ENCODE measurements at regions not wholly inside any gene's neighbourhood (a gene's known extent, or its start where the extent isn't known, plus 50 kb on each side); places are given as distances from the start of the nearest gene placed in this dataset.
"Not testable (repeated sequence)": the region's sequence is repeated elsewhere in the genome, so short reads cannot be mapped to it uniquely, and the experiment has no call there.

DNA sequence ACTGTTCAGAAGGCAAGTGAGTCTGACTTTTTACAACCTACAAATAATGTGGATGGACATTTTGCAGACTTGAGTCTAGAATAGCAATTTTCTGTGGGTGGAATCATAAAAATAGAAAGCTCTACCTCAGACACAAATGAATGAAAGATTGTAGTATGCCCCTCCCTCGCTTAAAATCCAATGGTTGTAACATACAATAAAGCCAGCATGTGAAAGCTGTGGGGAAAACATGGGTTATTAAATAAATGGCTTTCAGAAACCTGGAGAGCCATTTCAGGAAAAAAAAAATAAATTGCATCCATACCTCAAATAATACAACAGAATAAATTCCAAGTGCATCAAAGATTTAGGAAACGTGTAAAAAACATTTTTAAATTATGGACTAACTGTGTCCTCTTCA, 123.1 kb upstream of the MON1B start:
- no peak for DNase-seq (ENCODE audit: low spot score)

DNA sequence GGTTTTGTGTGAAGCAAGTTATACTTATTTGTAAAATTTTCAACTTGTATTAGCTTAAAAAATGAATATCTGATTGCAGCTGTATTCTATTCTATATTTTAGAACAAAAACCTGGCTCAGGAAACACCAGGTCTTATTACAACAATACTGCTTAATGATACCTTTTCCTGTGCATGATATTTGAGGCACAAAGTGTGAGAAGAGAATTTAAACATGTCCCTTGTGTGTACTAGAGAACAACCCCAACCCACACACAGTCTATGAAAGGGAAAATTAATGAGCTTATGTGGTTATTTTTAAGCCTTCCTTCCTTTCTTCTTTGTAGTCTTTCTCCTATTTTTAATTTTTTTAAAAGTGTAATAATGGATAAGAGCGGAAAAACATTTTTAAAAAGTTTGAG, 122.6 kb upstream of the MON1B start:
- no peak for DNase-seq (ENCODE audit: low spot score)

DNA sequence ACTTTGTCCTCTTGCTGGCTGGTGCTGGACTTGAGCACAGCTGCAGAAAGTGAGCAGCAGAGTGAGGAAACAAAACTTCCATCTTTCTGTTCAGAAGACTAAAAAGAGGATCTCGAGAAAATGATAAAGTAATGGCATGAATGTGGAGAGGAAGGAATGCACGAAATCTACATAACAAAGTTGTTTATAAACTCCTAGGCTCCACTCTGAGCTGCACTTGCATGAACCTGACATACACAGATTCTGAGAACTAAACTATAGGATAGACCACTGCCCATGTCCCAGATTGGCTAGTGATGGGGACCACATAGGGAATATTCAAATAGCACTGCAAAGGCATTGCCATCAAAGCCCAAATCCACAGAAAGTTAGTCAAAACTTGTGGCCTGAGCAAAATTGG, 121.1 kb upstream of the MON1B start:
- no peak for DNase-seq (ENCODE audit: low spot score)

DNA sequence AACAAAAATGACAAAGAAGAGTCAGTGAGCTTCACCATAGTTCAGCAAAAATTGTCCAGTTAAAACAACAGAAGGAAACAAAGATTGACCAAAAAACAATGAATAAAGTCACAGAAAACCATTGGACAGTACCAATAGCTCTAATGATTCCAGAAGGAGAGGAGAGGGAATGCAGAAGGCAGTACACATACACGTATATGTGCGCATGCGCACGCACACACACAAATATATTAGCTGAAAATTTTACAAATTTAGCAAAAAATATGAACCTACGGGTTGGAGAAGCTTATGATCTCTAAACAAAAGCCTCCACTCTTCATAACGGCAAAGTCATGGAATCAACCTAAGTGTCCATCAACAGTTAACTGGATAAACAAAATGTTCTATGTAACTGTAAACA, 120.3 kb upstream of the MON1B start:
- no peak for DNase-seq (ENCODE audit: low spot score)

DNA sequence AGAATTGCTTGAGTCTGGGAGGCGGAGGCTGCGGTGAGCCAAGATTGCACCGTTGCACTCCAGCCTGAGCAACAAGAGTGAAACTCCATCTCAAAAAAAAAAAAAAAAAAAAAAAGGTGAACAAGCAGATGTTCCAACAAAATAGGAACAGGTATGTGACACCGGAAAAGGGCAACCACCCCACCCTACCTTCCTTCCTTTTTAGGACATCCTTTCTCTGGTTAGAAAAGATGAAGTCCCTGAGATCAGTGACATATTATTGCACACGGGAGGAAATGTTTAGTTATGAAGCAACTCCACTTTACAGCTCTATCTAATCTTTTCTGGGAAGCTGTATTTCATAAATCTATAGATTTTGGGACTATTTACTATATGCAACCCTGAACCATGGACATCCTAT, 114.2 kb upstream of the MON1B start:
- DNase-seq (ENCODE audit: low spot score) = no peak

DNA sequence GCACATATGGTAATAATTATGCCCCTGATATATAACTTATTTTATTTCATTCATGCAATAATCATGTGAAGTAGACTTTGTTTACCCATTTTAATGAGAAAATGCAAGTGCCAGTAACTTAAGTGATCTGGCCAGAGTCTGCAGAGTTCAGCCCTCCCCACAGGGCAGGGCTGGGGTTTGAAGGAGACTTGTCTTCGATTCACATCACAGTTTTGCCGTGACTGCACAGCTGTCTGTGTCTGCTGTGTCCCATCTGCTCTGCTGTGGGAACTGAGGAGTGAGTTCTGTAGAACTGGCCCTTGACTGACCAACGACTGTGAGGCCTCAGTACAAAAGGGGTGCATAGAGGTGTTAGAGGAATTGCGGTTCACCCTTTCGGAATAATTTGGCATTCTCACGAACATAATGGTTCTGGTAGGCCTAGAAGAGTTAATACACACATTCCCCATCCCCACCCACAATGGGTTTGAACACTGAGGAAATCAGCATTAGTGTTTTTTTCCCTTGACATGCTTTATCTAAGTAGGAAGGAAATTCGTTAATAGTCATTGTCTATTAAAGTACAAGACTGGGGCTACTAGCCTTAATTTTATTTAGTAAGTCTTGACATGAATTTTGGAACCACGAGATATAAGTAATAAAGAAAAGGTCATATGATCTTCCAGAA, 113.6 kb upstream of the MON1B start:
- DNase-seq (ENCODE audit: low spot score) = no peak

DNA sequence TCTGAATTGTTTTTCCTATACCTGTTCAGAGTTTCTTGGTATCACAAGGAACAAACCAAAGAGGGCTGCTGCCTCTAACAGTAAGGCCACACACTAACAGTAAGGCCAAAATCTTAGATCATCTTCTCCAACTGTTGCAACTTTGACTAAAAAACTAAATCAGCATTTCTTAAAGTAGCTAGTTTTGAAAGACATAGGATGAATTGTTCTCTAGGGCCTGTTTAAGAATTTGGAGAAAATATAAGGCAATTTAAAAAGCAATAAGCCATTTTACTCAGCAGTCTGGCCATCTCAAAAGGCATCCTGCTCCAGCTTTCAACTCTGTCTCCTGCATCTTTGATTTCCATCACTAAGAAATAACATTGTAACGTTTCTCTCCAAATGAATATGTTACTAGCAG, 105.0 kb upstream of the MON1B start:
- DNase-seq (ENCODE audit: low spot score) = no peak

DNA sequence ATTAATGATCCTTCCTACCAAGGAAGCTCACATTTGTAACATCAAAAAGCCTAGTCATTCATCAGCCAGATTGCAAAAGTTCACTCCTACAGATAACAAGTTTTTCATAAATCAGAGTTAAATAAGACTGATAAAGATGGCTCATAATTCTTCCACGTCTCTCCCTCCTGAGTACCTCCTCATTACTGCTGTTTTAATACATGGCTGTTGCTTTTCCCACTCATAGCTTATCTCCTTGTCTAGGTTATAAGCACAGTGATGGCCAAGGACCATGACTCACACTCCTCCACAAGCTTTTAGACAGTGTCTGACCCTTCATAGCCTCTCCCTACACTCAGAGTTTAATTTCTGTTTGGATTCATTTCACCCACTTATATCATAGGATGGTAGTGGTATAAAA, 100.9 kb upstream of the MON1B start:
- DNase-seq (ENCODE audit: low spot score) = no peak

DNA sequence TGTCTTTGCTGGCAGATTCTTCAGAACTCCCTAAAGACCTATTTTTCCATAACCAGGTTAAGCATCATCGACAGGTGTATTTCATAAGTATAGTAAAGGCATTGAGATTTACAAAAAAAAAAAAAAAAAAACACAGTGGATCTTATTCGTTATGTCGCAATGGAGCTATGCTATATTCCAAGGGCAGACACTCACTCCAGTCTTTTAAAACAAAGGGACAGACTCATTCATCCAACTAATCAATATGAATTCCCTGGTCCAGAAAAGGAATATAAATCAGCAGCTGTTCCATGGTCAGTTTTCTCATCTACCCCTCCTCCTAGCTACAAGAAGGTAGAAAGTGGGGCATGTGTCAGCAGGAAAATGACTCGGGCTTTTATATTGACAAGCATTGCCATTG, 97.7 kb upstream of the MON1B start:
- DNase-seq (ENCODE audit: low spot score) = no peak

DNA sequence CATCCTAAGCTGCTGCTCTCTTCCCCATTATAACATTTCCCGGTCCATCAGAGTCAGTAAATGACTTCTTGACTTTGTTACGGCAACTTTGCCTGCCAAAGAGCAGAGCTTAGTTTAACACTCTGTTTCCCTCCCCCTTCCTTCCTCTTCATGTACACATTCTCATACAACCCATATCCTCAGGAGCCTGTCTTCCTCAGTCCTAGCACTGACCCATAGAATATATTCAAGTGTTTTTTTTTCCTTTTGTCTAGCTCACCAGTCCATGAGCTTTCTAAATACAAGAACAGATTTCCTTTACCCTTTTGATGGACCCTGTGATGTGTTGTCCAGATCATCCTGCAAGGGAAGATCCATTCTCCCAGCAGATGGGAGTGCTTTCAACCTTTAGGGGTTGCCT, 97.0 kb upstream of the MON1B start:
- no peak for DNase-seq (ENCODE audit: low spot score)

DNA sequence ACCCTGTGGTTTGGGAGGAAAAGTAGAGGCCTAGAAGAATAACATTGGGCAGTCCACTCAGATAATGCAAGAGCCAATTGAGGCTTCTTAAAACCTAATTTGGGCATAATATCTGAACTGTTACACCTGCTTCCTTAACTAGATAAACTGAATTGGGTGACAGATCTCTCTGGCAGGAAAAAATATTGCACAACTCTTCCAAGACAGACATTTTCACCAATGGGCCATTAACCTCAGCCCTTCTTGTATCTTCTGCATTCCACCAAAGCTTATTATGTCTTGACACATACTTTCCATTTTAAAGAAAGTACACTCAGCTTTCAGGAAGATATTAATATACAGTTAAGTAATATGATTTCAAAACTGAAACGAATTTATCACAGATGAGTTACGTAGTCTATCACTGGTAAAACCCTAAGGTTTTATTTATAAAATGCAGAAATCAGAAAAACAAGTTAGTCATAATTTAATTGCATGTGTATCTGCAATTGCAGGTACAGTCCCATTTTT, 79.9 kb upstream of the MON1B start:
- DNase-seq (ENCODE audit: low spot score) = no peak

DNA sequence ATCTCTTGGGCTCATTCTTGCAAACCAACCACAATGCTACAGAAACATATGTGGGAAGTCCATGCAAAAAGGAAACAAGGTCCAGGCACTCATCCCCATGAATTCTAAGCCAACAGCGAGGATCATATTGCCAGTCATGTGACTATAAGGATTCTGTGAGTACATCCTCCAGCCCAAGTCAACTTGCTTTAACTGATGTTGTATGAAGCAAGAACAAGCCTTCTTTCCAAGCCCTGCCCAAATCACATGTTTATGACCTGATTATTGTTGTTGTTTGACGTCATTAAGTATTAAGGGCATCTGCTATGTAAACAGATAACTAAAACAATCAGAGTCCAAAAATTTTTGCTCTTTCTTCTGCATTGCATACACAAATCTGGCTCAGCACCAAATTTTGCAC, 78.2 kb upstream of the MON1B start:
- DNase-seq (ENCODE audit: low spot score) = no peak

DNA sequence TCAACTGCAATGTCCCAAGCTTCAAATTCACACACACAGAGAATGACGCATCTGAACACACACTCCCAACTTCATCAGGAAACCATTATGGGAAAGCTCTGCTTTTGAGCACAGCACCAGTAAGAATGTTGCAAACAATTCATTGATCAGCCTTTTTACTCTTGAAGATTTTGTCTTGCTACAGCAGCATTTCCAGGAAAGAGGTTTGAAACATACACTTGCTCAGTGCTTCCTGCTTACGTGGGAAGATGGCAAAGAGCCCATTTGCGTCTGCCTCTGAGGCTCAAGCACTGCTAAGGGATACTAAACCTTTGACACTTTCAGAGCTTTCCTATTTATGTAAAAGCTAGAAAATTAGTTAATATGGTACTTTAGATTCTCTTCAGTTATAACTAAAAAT, 77.2 kb upstream of the MON1B start:
- DNase-seq (ENCODE audit: low spot score) = peak; percentile 60

DNA sequence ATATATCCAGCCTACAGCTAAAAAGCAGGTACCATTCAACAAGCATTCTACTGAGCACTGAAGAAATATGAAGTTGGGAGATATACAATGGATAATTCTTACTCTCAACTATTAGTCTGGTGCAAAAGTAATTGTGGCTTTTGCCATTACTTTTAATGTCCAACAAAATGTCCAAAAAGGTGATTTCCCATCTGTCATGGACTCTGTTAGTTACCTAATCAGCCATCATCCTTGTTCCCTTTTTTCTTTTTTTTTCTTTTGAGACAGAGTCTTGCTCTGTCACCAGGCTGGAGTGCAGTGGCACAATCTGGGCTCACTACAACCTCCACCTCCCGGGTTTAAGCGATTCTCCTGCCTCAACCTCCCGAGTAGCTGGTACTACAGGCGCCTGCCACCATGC, 76.6 kb upstream of the MON1B start:
- DNase-seq (ENCODE audit: low spot score) = not testable (repeated sequence)

DNA sequence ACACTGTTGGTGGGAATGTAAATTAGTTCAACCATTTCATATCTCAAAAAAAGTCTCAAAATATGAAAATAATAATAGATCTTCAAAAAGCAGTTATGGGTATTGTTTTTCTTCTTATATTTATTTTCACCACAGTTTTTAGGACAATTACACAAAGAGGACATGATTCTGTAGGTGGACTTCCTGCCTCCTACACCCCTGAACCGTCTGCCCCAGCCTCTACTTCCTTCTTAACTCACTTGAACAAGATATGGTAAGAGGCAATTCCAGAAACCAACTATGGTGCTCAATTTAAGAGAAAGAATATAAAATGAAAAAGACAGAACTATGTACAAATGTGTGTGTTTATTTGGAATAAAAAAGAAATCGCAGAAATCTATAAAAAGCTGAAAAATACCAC, 74.1 kb upstream of the MON1B start:
- DNase-seq (ENCODE audit: low spot score) = no peak

DNA sequence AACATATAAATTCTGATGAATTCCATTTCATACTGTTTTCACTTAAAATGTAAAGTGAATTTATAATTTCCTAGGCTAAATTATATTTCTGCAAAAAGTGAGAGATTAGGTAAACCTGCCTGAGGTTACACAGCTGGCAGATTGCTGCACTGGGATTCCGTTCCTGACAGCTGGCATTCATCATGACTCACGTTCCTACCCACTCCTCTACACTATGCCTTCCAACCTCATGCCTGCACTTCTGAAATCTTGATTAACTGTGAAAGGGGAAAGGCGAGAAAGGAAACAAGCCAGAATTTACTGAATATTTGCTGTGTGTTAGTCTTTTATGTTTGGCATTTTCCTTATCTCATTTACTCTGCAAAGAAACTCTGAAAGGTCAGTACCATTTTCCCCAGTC, 73.3 kb upstream of the MON1B start:
- no peak for DNase-seq (ENCODE audit: low spot score)

DNA sequence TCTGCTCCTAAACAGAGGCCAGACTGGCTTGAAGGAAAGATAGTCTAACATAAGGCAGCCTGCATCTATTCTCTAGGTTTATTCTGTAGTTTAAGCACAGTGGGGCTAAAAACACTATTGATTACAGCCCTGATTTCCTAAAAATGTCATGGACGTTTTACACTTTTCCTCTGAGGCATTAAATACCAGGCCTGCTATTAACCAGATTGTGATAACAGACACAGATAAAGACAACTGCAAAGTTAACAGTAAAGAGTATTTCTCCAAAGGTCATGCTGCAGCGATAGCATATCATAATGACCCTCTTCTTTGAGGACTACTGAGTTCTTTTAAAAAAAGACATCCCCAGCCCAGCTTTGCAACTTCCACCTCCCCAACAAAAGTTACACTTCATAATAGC, 59.6 kb upstream of the MON1B start:
- DNase-seq (ENCODE audit: low spot score) = no peak

DNA sequence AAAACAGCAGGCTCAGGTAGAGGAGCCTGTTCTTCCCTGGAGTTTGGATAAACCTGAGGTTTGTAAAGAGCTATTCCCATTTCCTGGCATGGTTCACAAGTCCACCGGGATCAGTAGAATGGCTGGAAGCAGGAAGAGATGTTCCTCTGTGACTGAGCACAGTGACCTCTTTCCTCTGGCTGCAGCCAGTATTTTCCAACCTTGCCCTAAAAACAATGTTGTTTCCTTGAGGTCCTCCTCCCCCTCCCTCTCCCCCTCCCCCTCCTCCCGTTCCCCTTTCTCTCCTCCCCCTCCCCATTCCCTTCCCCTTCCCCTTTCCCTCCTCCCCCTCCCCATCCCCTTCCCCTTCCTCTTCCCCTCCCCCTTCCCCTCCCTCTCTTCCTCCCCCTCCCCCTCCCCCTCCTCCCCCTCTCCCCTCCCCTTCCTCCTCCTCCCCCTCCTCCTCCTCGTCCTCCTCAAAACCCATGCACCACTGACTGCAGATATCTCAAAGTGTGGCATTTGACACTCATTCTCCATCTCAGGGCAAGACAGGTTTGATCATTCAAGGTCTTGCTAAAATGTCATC, 58.9 kb upstream of the MON1B start:
- no peak for DNase-seq (ENCODE audit: low spot score)

DNA sequence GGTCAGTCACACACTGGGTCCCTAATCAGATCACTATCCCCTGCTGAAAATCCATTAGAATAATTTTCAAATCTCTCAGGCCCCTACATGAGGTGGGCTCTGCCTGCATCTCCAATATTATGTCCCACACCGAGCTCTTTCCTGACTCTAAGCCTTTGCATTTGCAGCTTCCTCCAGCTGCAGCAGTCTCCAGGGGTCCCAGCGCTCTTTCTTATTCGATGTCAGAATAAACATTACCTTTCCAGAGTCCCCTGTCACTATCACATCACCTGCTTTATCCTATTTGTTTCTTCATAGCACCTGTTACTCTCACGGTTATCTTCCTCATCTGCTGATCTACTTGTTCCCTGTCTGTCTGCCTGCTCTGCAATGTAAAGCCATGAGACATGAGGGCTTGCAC, 57.3 kb upstream of the MON1B start:
- no peak for DNase-seq (ENCODE audit: low spot score)

DNA sequence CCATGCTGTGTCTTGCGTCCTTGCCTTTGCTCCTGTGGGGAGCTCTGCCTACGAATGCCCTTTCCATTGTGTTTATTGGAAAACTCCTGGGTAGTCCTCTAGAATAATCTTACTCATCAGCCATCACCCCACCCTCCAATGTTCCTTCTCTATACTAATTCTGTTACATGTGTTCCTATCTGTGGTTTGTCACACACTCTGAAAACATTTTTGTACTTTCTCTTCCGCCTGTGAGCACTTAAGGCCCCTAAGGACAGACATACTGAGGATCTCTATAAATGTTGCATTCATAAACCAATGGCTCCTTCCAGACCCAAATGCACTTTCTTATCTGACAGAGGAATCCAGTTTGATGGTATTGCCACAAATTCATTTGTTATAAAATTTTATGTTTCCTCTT, 53.9 kb upstream of the MON1B start:
- no peak for DNase-seq (ENCODE audit: low spot score)
